ENCODE measurements at regions not wholly inside any gene's neighbourhood (a gene's known extent, or its start where the extent isn't known, plus 50 kb on each side); places are given as distances from the start of the nearest gene placed in this dataset.

DNA sequence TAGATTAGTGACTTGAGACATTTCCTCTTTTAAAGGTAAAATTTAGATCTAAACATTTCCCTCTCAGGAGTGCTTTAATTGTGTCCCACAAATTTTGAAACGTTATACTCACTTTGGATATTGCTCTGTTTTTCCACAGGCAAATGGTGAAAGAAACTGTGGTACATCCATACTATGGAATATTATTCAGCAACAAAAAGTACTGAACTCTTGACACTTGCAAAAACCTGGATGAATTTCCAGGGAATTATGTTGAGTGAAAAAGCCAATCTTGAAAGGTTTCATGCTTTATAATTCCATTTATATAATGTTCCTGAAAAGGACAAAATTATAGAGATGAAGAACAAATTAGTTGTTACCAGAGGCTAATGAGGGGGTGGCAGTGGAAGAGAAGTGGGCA, 153.3 kb upstream of the SVIL start:
- Histone ChIP-seq H3K4me2 (replicated peaks; ENCODE audit: low read depth, low read length, poor library complexity, severe bottlenecking) (no peak overlapping the region), H3K9ac (ENCODE audit: low read length) (no peak overlapping the region), H2AFZ (ENCODE audit: insufficient read depth, low read depth, low read length, poor library complexity, severe bottlenecking) (no peak overlapping the region), H3K9me3 (ENCODE audit: control extremely low read depth in 1 of 3, control insufficient read depth in 2 of 3, insufficient read depth in 1 of 3, low read length in 2 of 3) (no peaks in the 10 kb centered on the region), H3K27ac (ENCODE audit: low read length in 2 of 2) (no peak overlapping the region), H4K20me1 (ENCODE audit: control insufficient read depth, insufficient read depth, low read length, poor library complexity, severe bottlenecking) (no peaks in the 10 kb centered on the region), H3K36me3 (replicated peaks in 1 of 2; ENCODE audit: control extremely low read depth in 1 of 2, control insufficient read depth in 1 of 2, extremely low read depth in 1 of 2, insufficient read depth in 2 of 2, low read length in 1 of 2) (no peaks in the 10 kb centered on the region), H3K27me3 (replicated peaks in 1 of 4; ENCODE audit: control extremely low read depth in 1 of 4, control insufficient read depth in 3 of 4, insufficient read depth in 4 of 4, low read length in 3 of 4) (no peaks in the 10 kb centered on the region), H3K4me3 (ENCODE audit: control extremely low read depth in 1 of 5, extremely low read depth in 1 of 5, insufficient read depth in 1 of 5, low read depth in 2 of 5, low read length in 4 of 5) (no peak overlapping the region), H3K79me2 (ENCODE audit: control insufficient read depth, insufficient read depth, low read length) (no peaks in the 10 kb centered on the region), H3K4me1 (ENCODE audit: control insufficient read depth in 2 of 2, insufficient read depth in 2 of 2, low read length in 2 of 2) (no peaks in the 10 kb centered on the region)
- ChIA-PET POLR2A (no interaction called here), CTCF (no interaction called here)
- no peaks in the 10 kb centered on the region for H3K4me1 Mint-ChIP-seq
- peaks cover 5% of the 10 kb centered on the region for H3K9me3 Mint-ChIP-seq (ENCODE audit: insufficient read depth)
- H3K27me3 Mint-ChIP-seq: peaks cover 4% of the 10 kb centered on the region
- no peak overlapping the region for H3K27ac Mint-ChIP-seq
- TF ChIP-seq, protein P1, sequence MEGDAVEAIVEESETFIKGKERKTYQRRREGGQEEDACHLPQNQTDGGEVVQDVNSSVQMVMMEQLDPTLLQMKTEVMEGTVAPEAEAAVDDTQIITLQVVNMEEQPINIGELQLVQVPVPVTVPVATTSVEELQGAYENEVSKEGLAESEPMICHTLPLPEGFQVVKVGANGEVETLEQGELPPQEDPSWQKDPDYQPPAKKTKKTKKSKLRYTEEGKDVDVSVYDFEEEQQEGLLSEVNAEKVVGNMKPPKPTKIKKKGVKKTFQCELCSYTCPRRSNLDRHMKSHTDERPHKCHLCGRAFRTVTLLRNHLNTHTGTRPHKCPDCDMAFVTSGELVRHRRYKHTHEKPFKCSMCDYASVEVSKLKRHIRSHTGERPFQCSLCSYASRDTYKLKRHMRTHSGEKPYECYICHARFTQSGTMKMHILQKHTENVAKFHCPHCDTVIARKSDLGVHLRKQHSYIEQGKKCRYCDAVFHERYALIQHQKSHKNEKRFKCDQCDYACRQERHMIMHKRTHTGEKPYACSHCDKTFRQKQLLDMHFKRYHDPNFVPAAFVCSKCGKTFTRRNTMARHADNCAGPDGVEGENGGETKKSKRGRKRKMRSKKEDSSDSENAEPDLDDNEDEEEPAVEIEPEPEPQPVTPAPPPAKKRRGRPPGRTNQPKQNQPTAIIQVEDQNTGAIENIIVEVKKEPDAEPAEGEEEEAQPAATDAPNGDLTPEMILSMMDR (IDR thresholded peaks at IDR 0.05): no peak
- no peak for TF ChIP-seq EZH2 (IDR thresholded peaks at IDR 0.05; ENCODE audit: borderline replicate concordance, insufficient read depth, low read depth, low read length, poor library complexity, severe bottlenecking)
- WGBS (ENCODE audit: insufficient coverage): no CpG with 5 or more reads among the region's 1 CpG
- ATAC-seq (ENCODE audit: low read depth): no peak
- no peak for DNase-seq
- no peak overlapping the region for H3K4me3 Mint-ChIP-seq
- intact Hi-C loops (cut with micrococcal nuclease): no loop called here

DNA sequence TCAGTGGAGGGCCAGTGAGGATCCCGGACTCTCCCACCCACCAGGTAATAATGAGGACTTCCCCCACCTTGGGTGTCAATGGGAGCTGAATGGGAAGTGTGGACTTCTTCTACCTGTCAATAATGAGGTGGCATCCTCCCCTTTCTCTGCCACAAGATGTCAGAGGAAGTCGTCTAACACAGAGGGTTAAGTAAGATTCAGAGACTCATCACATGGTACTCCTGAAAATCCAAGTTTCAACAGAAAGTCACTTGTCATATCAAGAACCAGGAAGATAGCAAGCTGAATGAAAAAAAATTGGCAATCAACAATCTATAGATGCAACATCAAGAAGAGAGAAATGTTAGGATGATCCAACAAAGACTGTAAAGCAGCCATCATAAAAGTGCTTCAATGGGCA, 150.9 kb upstream of the SVIL start:
- ChIA-PET CTCF (no interaction called here), POLR2A (no interaction called here)
- Histone ChIP-seq H3K27me3 (replicated peaks in 1 of 4; ENCODE audit: control extremely low read depth in 1 of 4, control insufficient read depth in 3 of 4, insufficient read depth in 4 of 4, low read length in 3 of 4) (no peaks in the 10 kb centered on the region), H3K9ac (ENCODE audit: low read length) (no peak overlapping the region), H4K20me1 (ENCODE audit: control insufficient read depth, insufficient read depth, low read length, poor library complexity, severe bottlenecking) (no peaks in the 10 kb centered on the region), H3K4me1 (ENCODE audit: control insufficient read depth in 2 of 2, insufficient read depth in 2 of 2, low read length in 2 of 2) (no peaks in the 10 kb centered on the region), H3K36me3 (replicated peaks in 1 of 2; ENCODE audit: control extremely low read depth in 1 of 2, control insufficient read depth in 1 of 2, extremely low read depth in 1 of 2, insufficient read depth in 2 of 2, low read length in 1 of 2) (no peaks in the 10 kb centered on the region), H2AFZ (ENCODE audit: insufficient read depth, low read depth, low read length, poor library complexity, severe bottlenecking) (no peak overlapping the region), H3K27ac (ENCODE audit: low read length in 2 of 2) (no peak overlapping the region), H3K4me3 (ENCODE audit: control extremely low read depth in 1 of 5, extremely low read depth in 1 of 5, insufficient read depth in 1 of 5, low read depth in 2 of 5, low read length in 4 of 5) (no peak overlapping the region), H3K79me2 (ENCODE audit: control insufficient read depth, insufficient read depth, low read length) (no peaks in the 10 kb centered on the region), H3K4me2 (replicated peaks; ENCODE audit: low read depth, low read length, poor library complexity, severe bottlenecking) (no peak overlapping the region), H3K9me3 (ENCODE audit: control extremely low read depth in 1 of 3, control insufficient read depth in 2 of 3, insufficient read depth in 1 of 3, low read length in 2 of 3) (no peaks in the 10 kb centered on the region)
- peaks cover 3% of the 10 kb centered on the region for H3K9me3 Mint-ChIP-seq (ENCODE audit: insufficient read depth)
- TF ChIP-seq, protein P1 (IDR thresholded peaks at IDR 0.05): no peak
- no peak for TF ChIP-seq EZH2 (IDR thresholded peaks at IDR 0.05; ENCODE audit: borderline replicate concordance, insufficient read depth, low read depth, low read length, poor library complexity, severe bottlenecking)
- DNase-seq (no peak), ATAC-seq (ENCODE audit: low read depth) (no peak)
- no peak overlapping the region for H3K27ac Mint-ChIP-seq
- peaks cover 7% of the 10 kb centered on the region for H3K27me3 Mint-ChIP-seq
- no CpG with 5 or more reads among the region's 2 CpGs for WGBS (ENCODE audit: insufficient coverage)
- H3K4me1 Mint-ChIP-seq: no peaks in the 10 kb centered on the region
- no peak overlapping the region for H3K4me3 Mint-ChIP-seq
- intact Hi-C loops (cut with micrococcal nuclease): no loop called here

All from B cell (primary cell).